ENCODE measurements at regions not wholly inside any gene's neighbourhood (a gene's known extent, or its start where the extent isn't known, plus 50 kb on each side); places are given as distances from the start of the nearest gene placed in this dataset.

DNA sequence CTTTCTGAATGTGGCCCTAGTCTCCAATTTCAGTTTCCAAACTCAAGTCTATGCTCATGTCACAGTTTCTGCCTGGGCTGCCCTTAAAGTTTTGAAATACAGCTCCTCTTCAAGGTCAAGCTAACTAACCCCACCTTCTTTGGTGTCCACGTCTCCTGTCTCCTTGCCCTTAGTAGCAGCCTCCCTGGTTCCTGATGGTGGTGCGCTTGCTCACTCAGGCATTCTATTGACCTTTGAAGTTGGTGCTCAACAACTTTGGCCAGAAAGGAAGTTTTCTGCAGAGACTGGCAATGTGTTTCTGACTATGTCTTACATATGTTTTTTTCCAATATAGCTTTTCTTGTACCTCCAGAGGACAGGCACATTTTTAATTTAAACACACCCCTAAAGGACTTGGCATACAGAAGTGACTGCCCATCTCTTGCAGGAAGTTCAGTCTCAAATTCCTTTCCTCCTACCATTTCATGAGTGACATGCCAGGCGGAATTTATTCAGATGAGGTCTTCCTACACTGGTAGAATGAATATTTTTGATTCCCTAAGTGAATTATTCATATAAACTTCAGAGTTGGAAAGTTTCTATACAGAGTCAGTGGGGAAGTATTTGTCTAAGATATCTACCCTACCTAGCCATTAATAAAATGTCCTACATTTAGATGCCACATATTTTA, 364.3 kb upstream of the USP24 start:
- TF ChIP-seq, protein P1, sequence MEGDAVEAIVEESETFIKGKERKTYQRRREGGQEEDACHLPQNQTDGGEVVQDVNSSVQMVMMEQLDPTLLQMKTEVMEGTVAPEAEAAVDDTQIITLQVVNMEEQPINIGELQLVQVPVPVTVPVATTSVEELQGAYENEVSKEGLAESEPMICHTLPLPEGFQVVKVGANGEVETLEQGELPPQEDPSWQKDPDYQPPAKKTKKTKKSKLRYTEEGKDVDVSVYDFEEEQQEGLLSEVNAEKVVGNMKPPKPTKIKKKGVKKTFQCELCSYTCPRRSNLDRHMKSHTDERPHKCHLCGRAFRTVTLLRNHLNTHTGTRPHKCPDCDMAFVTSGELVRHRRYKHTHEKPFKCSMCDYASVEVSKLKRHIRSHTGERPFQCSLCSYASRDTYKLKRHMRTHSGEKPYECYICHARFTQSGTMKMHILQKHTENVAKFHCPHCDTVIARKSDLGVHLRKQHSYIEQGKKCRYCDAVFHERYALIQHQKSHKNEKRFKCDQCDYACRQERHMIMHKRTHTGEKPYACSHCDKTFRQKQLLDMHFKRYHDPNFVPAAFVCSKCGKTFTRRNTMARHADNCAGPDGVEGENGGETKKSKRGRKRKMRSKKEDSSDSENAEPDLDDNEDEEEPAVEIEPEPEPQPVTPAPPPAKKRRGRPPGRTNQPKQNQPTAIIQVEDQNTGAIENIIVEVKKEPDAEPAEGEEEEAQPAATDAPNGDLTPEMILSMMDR (IDR thresholded peaks at IDR 0.05) = no peak
- TF ChIP-seq EP300 (IDR thresholded peaks at IDR 0.05) (no peak), POLR2AphosphoS5 (IDR thresholded peaks at IDR 0.05) (no peak)
